NCI-H526 (cell line): ENCODE measurements at regions not wholly inside any gene's neighbourhood (a gene's known extent, or its start where the extent isn't known, plus 50 kb on each side); places are given as distances from the start of the nearest gene placed in this dataset.
"Not testable (repeated sequence)": the region's sequence is repeated elsewhere in the genome, so short reads cannot be mapped to it uniquely, and the experiment has no call there.

Experiments used
- DNase-seq, 2 experiments: peaks; one replicate each; lab custom pipeline; 2025; lab: John Stamatoyannopoulos, UW

GRCh38 chr5:86671536-86671935 is 53.8 kb downstream of the COX7C start:
- no peak for DNase-seq

GRCh38 chr5:86674069-86674468 is 56.3 kb downstream of the COX7C start:
- no peak for DNase-seq

- no peak for DNase-seq
Measured at GRCh38 chr5:86675311-86675710, 57.6 kb downstream of the COX7C start.

- DNase-seq: peak in 1 of 2 experiments; percentile 39
Measured at GRCh38 chr5:86679529-86679928, 61.8 kb downstream of the COX7C start.

GRCh38 chr5:86679949-86680348 is 62.2 kb downstream of the COX7C start:
- no peak for DNase-seq

- DNase-seq: no peak
Measured at GRCh38 chr5:86684222-86684621, 66.5 kb downstream of the COX7C start.

- no peak for DNase-seq
Measured at GRCh38 chr5:86686046-86686445, 68.3 kb downstream of the COX7C start.

- no peak for DNase-seq
Measured at GRCh38 chr5:86688406-86688805, 70.7 kb downstream of the COX7C start.

- DNase-seq: no peak
Measured at GRCh38 chr5:86689103-86689729, 71.5 kb downstream of the COX7C start.

GRCh38 chr5:86709157-86709881 is 91.6 kb downstream of the COX7C start:
- no peak for DNase-seq

- DNase-seq: no peak
Measured at GRCh38 chr5:86716121-86716520, 98.4 kb downstream of the COX7C start.

GRCh38 chr5:86731319-86732117 is 113.8 kb downstream of the COX7C start:
- DNase-seq: not testable (repeated sequence)

GRCh38 chr5:86735370-86735769 is 117.6 kb downstream of the COX7C start:
- no peak for DNase-seq

- no peak for DNase-seq
Measured at GRCh38 chr5:86737579-86737978, 119.8 kb downstream of the COX7C start.

- DNase-seq: no peak
Measured at GRCh38 chr5:86748538-86749105, 130.9 kb downstream of the COX7C start.

- no peak for DNase-seq
Measured at GRCh38 chr5:86749841-86750240, 132.1 kb downstream of the COX7C start.

GRCh38 chr5:86756839-86757238 is 139.1 kb downstream of the COX7C start:
- DNase-seq: no peak

- no peak for DNase-seq
Measured at GRCh38 chr5:86757824-86758223, 140.1 kb downstream of the COX7C start.

- no peak for DNase-seq
Measured at GRCh38 chr5:86760661-86761060, 142.9 kb downstream of the COX7C start.

- DNase-seq: no peak
Measured at GRCh38 chr5:86763929-86764328, 146.2 kb downstream of the COX7C start.

GRCh38 chr5:86765778-86766502 is 148.2 kb downstream of the COX7C start:
- peak in 1 of 2 experiments; percentile 2 for DNase-seq

- DNase-seq: no peak
Measured at GRCh38 chr5:86768699-86769202, 151.0 kb downstream of the COX7C start.
